Omental fat pad (tissue), 3 donors: ENCODE measurements at regions not wholly inside any gene's neighbourhood (a gene's known extent, or its start where the extent isn't known, plus 50 kb on each side); places are given as distances from the start of the nearest gene placed in this dataset.
"Not testable (repeated sequence)": the region's sequence is repeated elsewhere in the genome, so short reads cannot be mapped to it uniquely, and the experiment has no call there.

ENCODE experiments used
- ATAC-seq: fragments of 150-250 bp; one replicate; pipeline ENCODE4 v1.9.1; 2016; ENCODE audit warnings: mild to moderate bottlenecking, moderate library complexity; ENCODE audit not compliant: low FRiP score
- DNase-seq: peaks from one replicate; pipeline ENCODE4 v3.0.0-alpha.2; 2019; ENCODE audit warnings: low spot score
- CTCF ChIP-seq, 3 donors: fragments of 450-650 bp; IDR thresholded peaks; one replicate each; pipeline ENCODE4 v1.5.1; 2016 to 2017; ENCODE audit warnings: antibody characterized with exemption in 3 of 3, mild to moderate bottlenecking in 3 of 3, moderate library complexity in 2 of 3

- no peak for TF ChIP-seq CTCF (IDR thresholded peaks at IDR 0.05)
- DNase-seq (no peak), ATAC-seq (no peak)
Measured at GRCh38 chr17:20823905-20824304, 218.9 kb downstream of the USP22 start.

- no peak for TF ChIP-seq CTCF (IDR thresholded peaks at IDR 0.05)
- ATAC-seq (no peak), DNase-seq (no peak)
Measured at GRCh38 chr17:20825539-20825938, 217.3 kb downstream of the USP22 start.

GRCh38 chr17:20840453-20840852 lies 202.4 kb downstream of the USP22 start:
- DNase-seq, ATAC-seq: not testable (repeated sequence)

- not testable (repeated sequence) for DNase-seq, ATAC-seq
Measured at GRCh38 chr17:20840987-20841865, 201.6 kb downstream of the USP22 start.

GRCh38 chr17:20842012-20842411 lies 200.8 kb downstream of the USP22 start:
- not testable (repeated sequence) for DNase-seq, ATAC-seq

GRCh38 chr17:20843261-20843660 lies 199.6 kb downstream of the USP22 start:
- DNase-seq, ATAC-seq: not testable (repeated sequence)

GRCh38 chr17:20843799-20844553 lies 198.8 kb downstream of the USP22 start:
- not testable (repeated sequence) for DNase-seq, ATAC-seq

GRCh38 chr17:20848869-20849443 lies 193.9 kb downstream of the USP22 start:
- ATAC-seq, DNase-seq: not testable (repeated sequence)

GRCh38 chr17:20851591-20852238 lies 191.1 kb downstream of the USP22 start:
- ATAC-seq, DNase-seq: not testable (repeated sequence)

GRCh38 chr17:20852239-20852989 lies 190.4 kb downstream of the USP22 start:
- TF ChIP-seq CTCF (IDR thresholded peaks at IDR 0.05), result no peak
- ATAC-seq (no peak), DNase-seq (no peak)
